ENCODE measurements at regions not wholly inside any gene's neighbourhood (a gene's known extent, or its start where the extent isn't known, plus 50 kb on each side); places are given as distances from the start of the nearest gene placed in this dataset.

DNA sequence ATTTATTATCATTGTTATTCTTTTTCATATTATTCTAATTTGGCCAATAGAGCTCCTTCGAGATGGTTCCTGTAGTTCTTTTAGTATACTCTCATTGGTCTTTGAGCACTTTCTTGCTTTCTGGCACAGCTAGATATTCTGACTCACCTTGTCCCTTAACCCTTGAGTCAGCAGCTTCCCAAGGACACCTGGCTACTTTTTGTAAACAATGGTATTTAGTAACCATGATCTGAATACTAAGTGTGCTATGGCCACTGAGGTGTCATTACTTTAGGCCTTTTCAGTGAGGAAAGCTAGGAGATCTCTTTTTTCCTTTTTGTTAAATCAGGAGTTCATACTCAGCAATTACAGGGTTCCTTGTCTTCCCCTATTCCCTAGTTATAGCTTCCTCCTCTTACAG, 126.5 kb upstream of the CITED2 start:
- TF ChIP-seq, protein P1, sequence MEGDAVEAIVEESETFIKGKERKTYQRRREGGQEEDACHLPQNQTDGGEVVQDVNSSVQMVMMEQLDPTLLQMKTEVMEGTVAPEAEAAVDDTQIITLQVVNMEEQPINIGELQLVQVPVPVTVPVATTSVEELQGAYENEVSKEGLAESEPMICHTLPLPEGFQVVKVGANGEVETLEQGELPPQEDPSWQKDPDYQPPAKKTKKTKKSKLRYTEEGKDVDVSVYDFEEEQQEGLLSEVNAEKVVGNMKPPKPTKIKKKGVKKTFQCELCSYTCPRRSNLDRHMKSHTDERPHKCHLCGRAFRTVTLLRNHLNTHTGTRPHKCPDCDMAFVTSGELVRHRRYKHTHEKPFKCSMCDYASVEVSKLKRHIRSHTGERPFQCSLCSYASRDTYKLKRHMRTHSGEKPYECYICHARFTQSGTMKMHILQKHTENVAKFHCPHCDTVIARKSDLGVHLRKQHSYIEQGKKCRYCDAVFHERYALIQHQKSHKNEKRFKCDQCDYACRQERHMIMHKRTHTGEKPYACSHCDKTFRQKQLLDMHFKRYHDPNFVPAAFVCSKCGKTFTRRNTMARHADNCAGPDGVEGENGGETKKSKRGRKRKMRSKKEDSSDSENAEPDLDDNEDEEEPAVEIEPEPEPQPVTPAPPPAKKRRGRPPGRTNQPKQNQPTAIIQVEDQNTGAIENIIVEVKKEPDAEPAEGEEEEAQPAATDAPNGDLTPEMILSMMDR (IDR thresholded peaks at IDR 0.05 in 4 of 5, conservative IDR thresholded peaks at IDR 0.05 in 1 of 5): no peak
- TF ChIP-seq POLR2A (IDR thresholded peaks at IDR 0.05): no peak
